ENCODE measurements at regions not wholly inside any gene's neighbourhood (a gene's known extent, or its start where the extent isn't known, plus 50 kb on each side); places are given as distances from the start of the nearest gene placed in this dataset.
"Not testable (repeated sequence)": the region's sequence is repeated elsewhere in the genome, so short reads cannot be mapped to it uniquely, and the experiment has no call there.

GRCh38 chr13:108060111-108060510 lies 155.2 kb downstream of the LIG4 start:
- Histone ChIP-seq H3K27me3 (replicated peaks; ENCODE audit: control insufficient read depth, insufficient read depth, low read length) (no peaks in the 10 kb centered on the region), H3K36me3 (ENCODE audit: control insufficient read depth, insufficient read depth, low read length) (no peaks in the 10 kb centered on the region), H3K4me3 (replicated peaks; ENCODE audit: low read depth, low read length) (no peak overlapping the region)
- no peak for TF ChIP-seq CTCF (IDR thresholded peaks at IDR 0.05; ENCODE audit: insufficient read depth, low read length, poor library complexity, severe bottlenecking)
- no peak for DNase-seq (ENCODE audit: extremely low read depth, insufficient read length)

GRCh38 chr13:108056278-108056677 lies 159.1 kb downstream of the LIG4 start:
- TF ChIP-seq CTCF (IDR thresholded peaks at IDR 0.05; ENCODE audit: insufficient read depth, low read length, poor library complexity, severe bottlenecking): no peak
- no peak for DNase-seq (ENCODE audit: extremely low read depth, insufficient read length)
- Histone ChIP-seq H3K27me3 (replicated peaks; ENCODE audit: control insufficient read depth, insufficient read depth, low read length) (no peaks in the 10 kb centered on the region), H3K36me3 (ENCODE audit: control insufficient read depth, insufficient read depth, low read length) (no peaks in the 10 kb centered on the region), H3K4me3 (replicated peaks; ENCODE audit: low read depth, low read length) (no peak overlapping the region)

GRCh38 chr13:108049211-108049610 lies 166.1 kb downstream of the LIG4 start:
- no peaks in the 10 kb centered on the region for H3K27me3 ChIP-seq (replicated peaks; ENCODE audit: control insufficient read depth, insufficient read depth, low read length)
- no peak for TF ChIP-seq CTCF (IDR thresholded peaks at IDR 0.05; ENCODE audit: insufficient read depth, low read length, poor library complexity, severe bottlenecking)
- DNase-seq (ENCODE audit: extremely low read depth, insufficient read length): no peak
- no peaks in the 10 kb centered on the region for H3K36me3 ChIP-seq (ENCODE audit: control insufficient read depth, insufficient read depth, low read length)
- no peak overlapping the region for H3K4me3 ChIP-seq (replicated peaks; ENCODE audit: low read depth, low read length)

GRCh38 chr13:108044954-108045353 lies 170.4 kb downstream of the LIG4 start:
- Histone ChIP-seq H3K36me3 (ENCODE audit: control insufficient read depth, insufficient read depth, low read length) (no peaks in the 10 kb centered on the region), H3K4me3 (replicated peaks; ENCODE audit: low read depth, low read length) (no peak overlapping the region), H3K27me3 (replicated peaks; ENCODE audit: control insufficient read depth, insufficient read depth, low read length) (no peaks in the 10 kb centered on the region)
- no peak for TF ChIP-seq CTCF (IDR thresholded peaks at IDR 0.05; ENCODE audit: insufficient read depth, low read length, poor library complexity, severe bottlenecking)
- DNase-seq (ENCODE audit: extremely low read depth, insufficient read length): no peak

- not testable (repeated sequence) for H3K4me3 ChIP-seq (replicated peaks; ENCODE audit: low read depth, low read length); H3K27me3 ChIP-seq (replicated peaks; ENCODE audit: control insufficient read depth, insufficient read depth, low read length); H3K36me3 ChIP-seq (ENCODE audit: control insufficient read depth, insufficient read depth, low read length); DNase-seq (ENCODE audit: extremely low read depth, insufficient read length)
Measured at GRCh38 chr13:108042866-108043265, 172.5 kb downstream of the LIG4 start.

- Histone ChIP-seq H3K36me3 (ENCODE audit: control insufficient read depth, insufficient read depth, low read length) (no peaks in the 10 kb centered on the region), H3K4me3 (replicated peaks; ENCODE audit: low read depth, low read length) (no peak overlapping the region), H3K27me3 (replicated peaks; ENCODE audit: control insufficient read depth, insufficient read depth, low read length) (no peaks in the 10 kb centered on the region)
- DNase-seq (ENCODE audit: extremely low read depth, insufficient read length): no peak
- TF ChIP-seq CTCF (IDR thresholded peaks at IDR 0.05; ENCODE audit: insufficient read depth, low read length, poor library complexity, severe bottlenecking): no peak
Measured at GRCh38 chr13:108037348-108037747, 178.0 kb downstream of the LIG4 start.
